SK-N-SH (cell line): ENCODE measurements at regions not wholly inside any gene's neighbourhood (a gene's known extent, or its start where the extent isn't known, plus 50 kb on each side); places are given as distances from the start of the nearest gene placed in this dataset.

ENCODE experiments used
- CHD2 ChIP-seq: fragments of 150-350 bp; IDR thresholded peaks from 2 replicates; pipeline ENCODE4 v1.6.1; 2018; ENCODE audit warnings: low read length; ENCODE audit not compliant: partially characterized antibody
- TEAD4 ChIP-seq: IDR thresholded peaks from 2 replicates; pipeline ENCODE4 v1.4.0; 2012; ENCODE audit warnings: mild to moderate bottlenecking, borderline replicate concordance; ENCODE audit not compliant: insufficient read depth
- YY1 ChIP-seq: IDR thresholded peaks from 2 replicates; pipeline ENCODE4 v1.4.0; 2012; ENCODE audit warnings: low read depth, mild to moderate bottlenecking
- TF ChIP-seq, protein P1 (sequence below): fragments of 200-600 bp; sonication (generic); IDR thresholded peaks from 2 replicates; pipeline ENCODE4 v1.6.1; 2017; ENCODE audit warnings: antibody characterized with exemption, mild to moderate bottlenecking, moderate library complexity
- TF ChIP-seq, protein P2 (sequence below): IDR thresholded peaks from 2 replicates; pipeline ENCODE4 v1.6.1; 2012; ENCODE audit warnings: mild to moderate bottlenecking, low read depth, low read length, moderate library complexity

DNA sequence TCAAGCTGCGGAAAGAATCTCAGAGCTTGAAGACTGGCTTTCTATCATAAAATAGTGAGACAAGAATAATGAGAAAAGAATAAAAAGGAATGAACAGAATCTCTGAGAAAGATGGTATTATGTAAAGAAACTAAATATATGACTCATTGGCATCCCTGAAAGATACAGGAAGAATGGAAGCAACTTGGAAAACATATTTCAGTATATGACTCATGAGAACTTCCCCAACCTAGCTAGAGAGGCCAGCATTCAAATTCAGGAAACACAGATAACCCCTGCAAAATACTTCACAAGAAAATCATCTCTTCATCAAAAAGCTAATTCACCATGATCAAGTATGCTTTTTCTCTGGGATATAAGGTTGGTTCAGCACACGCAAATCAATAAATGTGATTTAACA is 2318.0 kb downstream of the PCDH9 start:
- TF ChIP-seq, protein P1, sequence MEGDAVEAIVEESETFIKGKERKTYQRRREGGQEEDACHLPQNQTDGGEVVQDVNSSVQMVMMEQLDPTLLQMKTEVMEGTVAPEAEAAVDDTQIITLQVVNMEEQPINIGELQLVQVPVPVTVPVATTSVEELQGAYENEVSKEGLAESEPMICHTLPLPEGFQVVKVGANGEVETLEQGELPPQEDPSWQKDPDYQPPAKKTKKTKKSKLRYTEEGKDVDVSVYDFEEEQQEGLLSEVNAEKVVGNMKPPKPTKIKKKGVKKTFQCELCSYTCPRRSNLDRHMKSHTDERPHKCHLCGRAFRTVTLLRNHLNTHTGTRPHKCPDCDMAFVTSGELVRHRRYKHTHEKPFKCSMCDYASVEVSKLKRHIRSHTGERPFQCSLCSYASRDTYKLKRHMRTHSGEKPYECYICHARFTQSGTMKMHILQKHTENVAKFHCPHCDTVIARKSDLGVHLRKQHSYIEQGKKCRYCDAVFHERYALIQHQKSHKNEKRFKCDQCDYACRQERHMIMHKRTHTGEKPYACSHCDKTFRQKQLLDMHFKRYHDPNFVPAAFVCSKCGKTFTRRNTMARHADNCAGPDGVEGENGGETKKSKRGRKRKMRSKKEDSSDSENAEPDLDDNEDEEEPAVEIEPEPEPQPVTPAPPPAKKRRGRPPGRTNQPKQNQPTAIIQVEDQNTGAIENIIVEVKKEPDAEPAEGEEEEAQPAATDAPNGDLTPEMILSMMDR, result no peak
- TF ChIP-seq, protein P2, sequence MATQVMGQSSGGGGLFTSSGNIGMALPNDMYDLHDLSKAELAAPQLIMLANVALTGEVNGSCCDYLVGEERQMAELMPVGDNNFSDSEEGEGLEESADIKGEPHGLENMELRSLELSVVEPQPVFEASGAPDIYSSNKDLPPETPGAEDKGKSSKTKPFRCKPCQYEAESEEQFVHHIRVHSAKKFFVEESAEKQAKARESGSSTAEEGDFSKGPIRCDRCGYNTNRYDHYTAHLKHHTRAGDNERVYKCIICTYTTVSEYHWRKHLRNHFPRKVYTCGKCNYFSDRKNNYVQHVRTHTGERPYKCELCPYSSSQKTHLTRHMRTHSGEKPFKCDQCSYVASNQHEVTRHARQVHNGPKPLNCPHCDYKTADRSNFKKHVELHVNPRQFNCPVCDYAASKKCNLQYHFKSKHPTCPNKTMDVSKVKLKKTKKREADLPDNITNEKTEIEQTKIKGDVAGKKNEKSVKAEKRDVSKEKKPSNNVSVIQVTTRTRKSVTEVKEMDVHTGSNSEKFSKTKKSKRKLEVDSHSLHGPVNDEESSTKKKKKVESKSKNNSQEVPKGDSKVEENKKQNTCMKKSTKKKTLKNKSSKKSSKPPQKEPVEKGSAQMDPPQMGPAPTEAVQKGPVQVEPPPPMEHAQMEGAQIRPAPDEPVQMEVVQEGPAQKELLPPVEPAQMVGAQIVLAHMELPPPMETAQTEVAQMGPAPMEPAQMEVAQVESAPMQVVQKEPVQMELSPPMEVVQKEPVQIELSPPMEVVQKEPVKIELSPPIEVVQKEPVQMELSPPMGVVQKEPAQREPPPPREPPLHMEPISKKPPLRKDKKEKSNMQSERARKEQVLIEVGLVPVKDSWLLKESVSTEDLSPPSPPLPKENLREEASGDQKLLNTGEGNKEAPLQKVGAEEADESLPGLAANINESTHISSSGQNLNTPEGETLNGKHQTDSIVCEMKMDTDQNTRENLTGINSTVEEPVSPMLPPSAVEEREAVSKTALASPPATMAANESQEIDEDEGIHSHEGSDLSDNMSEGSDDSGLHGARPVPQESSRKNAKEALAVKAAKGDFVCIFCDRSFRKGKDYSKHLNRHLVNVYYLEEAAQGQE, result no peak
- TF ChIP-seq TEAD4 (peak; percentile 69; the same call in 1 of the 2 replicates), CHD2 (no peak), YY1 (no peak)
